A549 (cell line): ENCODE measurements at regions not wholly inside any gene's neighbourhood (a gene's known extent, or its start where the extent isn't known, plus 50 kb on each side); places are given as distances from the start of the nearest gene placed in this dataset.

ENCODE experiments used
- ATAC-seq, 2 experiments: fragments of 200-7000 bp in 1 of 2; fragments of >200 bp in 1 of 2; cut with Nextera tagmentation in 1 of 2; cut with Tn5 transposase in 1 of 2; 3 replicates each; pipeline versions ENCODE4 v1.8.0 to v1.9.1; 2018 to 2020; ENCODE audit warnings: mild to moderate bottlenecking in 1 of 2, moderate library complexity in 1 of 2
- CTCF ChIA-PET: fragments of 300-600 bp; sonication (Branson Sonifier 250); formaldehyde crosslinking; extraction: SDS; loops from one replicate; lab custom pipeline; 2021; ENCODE audit warnings: antibody characterized with exemption, inconsistent platforms; lab: Yijun Ruan, JAX
- POLR2A ChIA-PET: fragments of 350-600 bp; formaldehyde crosslinking; extraction: SDS; loops from one replicate; lab custom pipeline; 2021; ENCODE audit warnings: antibody characterized with exemption, inconsistent platforms; lab: Yijun Ruan, JAX
- DNase-seq, 2 experiments: peaks; one replicate each; pipeline versions ENCODE4 v3.0.0 to v3.0.0-alpha.2; 2011 to 2016; ENCODE audit warnings: low read depth in 1 of 2, low spot score in 1 of 2
- FAIRE-seq: peaks from 2 replicates; lab custom pipeline; 2011; peaks lifted over from hg19 to GRCh38; lab: Jason Lieb, UNC
- H3K27ac ChIP-seq, 2 experiments: fragments of >200 bp; sonication (Bioruptor Twin); formaldehyde crosslinking; 3 replicates each; pipeline ENCODE4 v1.5.1; 2016 to 2017
- H3K4me1 ChIP-seq: fragments of >200 bp; sonication (Bioruptor Twin); formaldehyde crosslinking; 3 replicates; pipeline ENCODE4 v1.6.1; 2016
- H3K4me2 ChIP-seq: fragments of >200 bp; sonication (Bioruptor Twin); formaldehyde crosslinking; 3 replicates; pipeline ENCODE4 v1.6.1; 2016
- H3K4me3 ChIP-seq: fragments of >200 bp; sonication (Bioruptor Twin); formaldehyde crosslinking; 3 replicates; pipeline ENCODE4 v1.5.1; 2016
- H3K9me3 ChIP-seq: fragments of >200 bp; sonication (Bioruptor Twin); formaldehyde crosslinking; 3 replicates; pipeline ENCODE4 v1.6.1; 2016
- BHLHE40 ChIP-seq: IDR thresholded peaks from 2 replicates; pipeline ENCODE4 v1.6.1; 2012; ENCODE audit warnings: low read depth, low read length, inconsistent platforms
- CBX8 ChIP-seq: fragments of 200-600 bp; sonication (generic); IDR thresholded peaks from 2 replicates; pipeline ENCODE4 v1.6.1; 2016
- CEBPB ChIP-seq, 2 experiments: fragments of >200 bp in 1 of 2; sonication (Bioruptor Twin) in 1 of 2; formaldehyde crosslinking in 1 of 2; IDR thresholded peaks; 2 replicates each; pipeline ENCODE4 v1.6.1; 2012 to 2016
- CHD2 ChIP-seq: fragments of 150-350 bp; IDR thresholded peaks from 2 replicates; pipeline ENCODE4 v1.6.1; 2014; ENCODE audit warnings: low read length; ENCODE audit not compliant: partially characterized antibody
- FOSL2 ChIP-seq, 2 experiments: fragments of 450-650 bp in 1 of 2; fragments of >200 bp in 1 of 2; sonication (Bioruptor Twin) in 1 of 2; formaldehyde crosslinking; IDR thresholded peaks; 2 replicates each; pipeline versions ENCODE4 v1.5.0 to v1.6.1; 2016 to 2020; ENCODE audit warnings: mild to moderate bottlenecking in 1 of 2, moderate library complexity in 1 of 2
- FOXS1 ChIP-seq: fragments of 250-450 bp; sonication (Bioruptor Pico); IDR thresholded peaks from 2 replicates; pipeline ENCODE4 v1.5.0; 2020; ENCODE audit warnings: mild to moderate bottlenecking, moderate library complexity
- GATA3 ChIP-seq: IDR thresholded peaks from 2 replicates; pipeline ENCODE4 v1.6.1; 2012; ENCODE audit warnings: borderline replicate concordance
- HDAC2 ChIP-seq: fragments of 200-600 bp; sonication (generic); IDR thresholded peaks from 2 replicates; pipeline ENCODE4 v1.6.1; 2016
- HOXB13 ChIP-seq: fragments of 250-450 bp; sonication (Bioruptor Pico); IDR thresholded peaks from 2 replicates; pipeline ENCODE4 v1.5.0; 2020; ENCODE audit warnings: low read depth, mild to moderate bottlenecking, moderate library complexity
- HOXB5 ChIP-seq: fragments of 250-450 bp; sonication (Bioruptor Pico); IDR thresholded peaks from 2 replicates; pipeline ENCODE4 v1.5.0; 2020; ENCODE audit warnings: mild to moderate bottlenecking, moderate library complexity
- KDM1A ChIP-seq: fragments of 200-600 bp; sonication (generic); IDR thresholded peaks from 2 replicates; pipeline ENCODE4 v1.6.1; 2016; ENCODE audit warnings: low read depth, mild to moderate bottlenecking
- MAZ ChIP-seq: fragments of 150-350 bp; IDR thresholded peaks from 2 replicates; pipeline ENCODE4 v1.6.1; 2014; ENCODE audit warnings: antibody characterized with exemption, low read depth, low read length, borderline replicate concordance
- MYC ChIP-seq: IDR thresholded peaks from 2 replicates; pipeline ENCODE4 v1.6.1; 2012; ENCODE audit warnings: mild to moderate bottlenecking, inconsistent platforms, low read length, improper control_type of control experiment, borderline replicate concordance
- NFE2L2 ChIP-seq: fragments of 150-350 bp; conservative IDR thresholded peaks from 2 replicates; pipeline ENCODE4 v1.6.1; 2014; ENCODE audit warnings: low read length
- PHF8 ChIP-seq: fragments of 200-600 bp; sonication (generic); IDR thresholded peaks from 2 replicates; pipeline ENCODE4 v1.6.1; 2016; ENCODE audit warnings: low read depth, mild to moderate bottlenecking, antibody characterized with exemption, moderate library complexity, borderline replicate concordance
- POLR2A ChIP-seq: IDR thresholded peaks from 2 replicates; pipeline ENCODE4 v1.6.1; 2012; ENCODE audit warnings: mild to moderate bottlenecking, low read length
- RARB ChIP-seq: fragments of 250-450 bp; sonication (Bioruptor Pico); IDR thresholded peaks from 2 replicates; pipeline ENCODE4 v1.8.0; 2021; ENCODE audit warnings: mild to moderate bottlenecking, moderate library complexity
- RCOR1 ChIP-seq: fragments of 150-350 bp; IDR thresholded peaks from 2 replicates; pipeline ENCODE4 v1.6.1; 2014; ENCODE audit warnings: antibody characterized with exemption, low read length, low read depth
- RFX5 ChIP-seq: fragments of 450-650 bp; IDR thresholded peaks from 2 replicates; pipeline ENCODE4 v1.7.1; 2014; ENCODE audit warnings: antibody characterized with exemption, mild to moderate bottlenecking, moderate library complexity
- RNF2 ChIP-seq: fragments of 200-600 bp; sonication (generic); IDR thresholded peaks from 2 replicates; pipeline ENCODE4 v1.6.1; 2016; ENCODE audit warnings: low read depth, mild to moderate bottlenecking, antibody characterized with exemption, moderate library complexity, borderline replicate concordance
- SMC3 ChIP-seq: fragments of >200 bp; sonication (Bioruptor Twin); formaldehyde crosslinking; IDR thresholded peaks from 3 replicates; pipeline ENCODE4 v1.6.1; 2018; ENCODE audit warnings: inconsistent platforms
- SREBF2 ChIP-seq: fragments of 450-650 bp; IDR thresholded peaks from 2 replicates; pipeline ENCODE4 v1.6.1; 2014; ENCODE audit warnings: mild to moderate bottlenecking, moderate library complexity
- TP53 ChIP-seq: fragments of 250-450 bp; sonication (Bioruptor Pico); IDR thresholded peaks from 2 replicates; pipeline ENCODE4 v1.5.0; 2021; ENCODE audit warnings: mild to moderate bottlenecking, moderate library complexity
- ZC3H11A ChIP-seq: fragments of 450-650 bp; IDR thresholded peaks from 2 replicates; pipeline ENCODE4 v1.6.1; 2014; ENCODE audit warnings: antibody characterized with exemption, mild to moderate bottlenecking
- WGBS: methylation state at CpG from one replicate; pipeline ENCODE4 v1.1.6; 2017; ENCODE audit errors: missing lambda C conversion rate; 5-methylcytosine and 5-hydroxymethylcytosine counted together
- TF ChIP-seq, protein P1 (sequence below): fragments of 250-450 bp; sonication (Bioruptor Pico); IDR thresholded peaks from 2 replicates; pipeline ENCODE4 v1.5.0; 2020; ENCODE audit warnings: low read depth, mild to moderate bottlenecking, moderate library complexity
- TF ChIP-seq, protein P2 (sequence below): fragments of 150-350 bp; IDR thresholded peaks from 2 replicates; pipeline ENCODE4 v1.6.1; 2014; ENCODE audit warnings: low read depth, mild to moderate bottlenecking, low read length
- TF ChIP-seq, protein P3 (sequence below): fragments of >200 bp; sonication (Bioruptor Twin); formaldehyde crosslinking; IDR thresholded peaks from 2 replicates; pipeline ENCODE4 v1.6.1; 2016

- TF ChIP-seq HOXB5 (no peak), POLR2A (no peak), GATA3 (no peak), RNF2 (no peak), MAZ (no peak), KDM1A (no peak), HOXB13 (no peak), RARB (CRISPR knock-in tag) (no peak), MYC (no peak), CEBPB (IDR thresholded peaks at IDR 0.05) (no peak)
- TF ChIP-seq, protein P1, sequence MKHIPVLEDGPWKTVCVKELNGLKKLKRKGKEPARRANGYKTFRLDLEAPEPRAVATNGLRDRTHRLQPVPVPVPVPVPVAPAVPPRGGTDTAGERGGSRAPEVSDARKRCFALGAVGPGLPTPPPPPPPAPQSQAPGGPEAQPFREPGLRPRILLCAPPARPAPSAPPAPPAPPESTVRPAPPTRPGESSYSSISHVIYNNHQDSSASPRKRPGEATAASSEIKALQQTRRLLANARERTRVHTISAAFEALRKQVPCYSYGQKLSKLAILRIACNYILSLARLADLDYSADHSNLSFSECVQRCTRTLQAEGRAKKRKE = no peak
- TF ChIP-seq, protein P2, sequence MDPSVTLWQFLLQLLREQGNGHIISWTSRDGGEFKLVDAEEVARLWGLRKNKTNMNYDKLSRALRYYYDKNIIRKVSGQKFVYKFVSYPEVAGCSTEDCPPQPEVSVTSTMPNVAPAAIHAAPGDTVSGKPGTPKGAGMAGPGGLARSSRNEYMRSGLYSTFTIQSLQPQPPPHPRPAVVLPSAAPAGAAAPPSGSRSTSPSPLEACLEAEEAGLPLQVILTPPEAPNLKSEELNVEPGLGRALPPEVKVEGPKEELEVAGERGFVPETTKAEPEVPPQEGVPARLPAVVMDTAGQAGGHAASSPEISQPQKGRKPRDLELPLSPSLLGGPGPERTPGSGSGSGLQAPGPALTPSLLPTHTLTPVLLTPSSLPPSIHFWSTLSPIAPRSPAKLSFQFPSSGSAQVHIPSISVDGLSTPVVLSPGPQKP = no peak
- TF ChIP-seq, all 56 proteins: peak for 0
- no peak for FAIRE-seq
- Histone ChIP-seq H3K4me2 (no peak overlapping the region), H3K4me3 (no peak overlapping the region), H3K9me3 (no peaks in the 10 kb centered on the region), H3K27ac (no peak overlapping the region), H3K4me1 (no peaks in the 10 kb centered on the region)
- DNase-seq = no peak
- ChIA-PET CTCF (no interaction called here), POLR2A (no interaction called here)
- no peak for ATAC-seq
Observed at GRCh38 chr2:38228753-38229152, 148.3 kb downstream of the ATL2 start.

GRCh38 chr2:38224821-38225437 lies 149.0 kb upstream of the CYP1B1 start:
- Histone ChIP-seq H3K4me2 (no peak overlapping the region), H3K4me3 (no peak overlapping the region), H3K9me3 (peaks cover 6% of the 10 kb centered on the region; the same call in 1 of the 3 replicates), H3K4me1 (no peaks in the 10 kb centered on the region), H3K27ac (no peak overlapping the region)
- CTCF ChIA-PET = interaction anchor here (0.6 to 1.5 kb wide), 3 partner anchors 17 to 29 kb away, joined by 3 to 5 read pairs (median 3); no protein-coding TSS in a partner anchor
- TF ChIP-seq CBX8 (no peak), NFE2L2 (no peak), RFX5 (no peak), RARB (CRISPR knock-in tag) (no peak), SMC3 (no peak), ZC3H11A (no peak), BHLHE40 (no peak), HDAC2 (no peak), FOSL2 (IDR thresholded peaks at IDR 0.05) (no peak), FOSL2 (CRISPR knock-in tag; IDR thresholded peaks at IDR 0.05) (no peak), CHD2 (no peak), GATA3 (no peak), SREBF2 (no peak), TP53 (CRISPR knock-in tag) (no peak), FOXS1 (CRISPR knock-in tag) (no peak), RCOR1 (no peak), PHF8 (no peak)
- TF ChIP-seq, protein P2 = no peak
- TF ChIP-seq, protein P3, sequence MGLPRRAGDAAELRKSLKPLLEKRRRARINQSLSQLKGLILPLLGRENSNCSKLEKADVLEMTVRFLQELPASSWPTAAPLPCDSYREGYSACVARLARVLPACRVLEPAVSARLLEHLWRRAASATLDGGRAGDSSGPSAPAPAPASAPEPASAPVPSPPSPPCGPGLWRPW = no peak
- WGBS = 29% methylated on average over 1 of the region's 1 CpG
- no peak for ATAC-seq
- no peak for FAIRE-seq
- DNase-seq = no peak
- POLR2A ChIA-PET = no interaction called here
